ENCODE measurements at regions not wholly inside any gene's neighbourhood (a gene's known extent, or its start where the extent isn't known, plus 50 kb on each side); places are given as distances from the start of the nearest gene placed in this dataset.
"Not testable (repeated sequence)": the region's sequence is repeated elsewhere in the genome, so short reads cannot be mapped to it uniquely, and the experiment has no call there.

DNA sequence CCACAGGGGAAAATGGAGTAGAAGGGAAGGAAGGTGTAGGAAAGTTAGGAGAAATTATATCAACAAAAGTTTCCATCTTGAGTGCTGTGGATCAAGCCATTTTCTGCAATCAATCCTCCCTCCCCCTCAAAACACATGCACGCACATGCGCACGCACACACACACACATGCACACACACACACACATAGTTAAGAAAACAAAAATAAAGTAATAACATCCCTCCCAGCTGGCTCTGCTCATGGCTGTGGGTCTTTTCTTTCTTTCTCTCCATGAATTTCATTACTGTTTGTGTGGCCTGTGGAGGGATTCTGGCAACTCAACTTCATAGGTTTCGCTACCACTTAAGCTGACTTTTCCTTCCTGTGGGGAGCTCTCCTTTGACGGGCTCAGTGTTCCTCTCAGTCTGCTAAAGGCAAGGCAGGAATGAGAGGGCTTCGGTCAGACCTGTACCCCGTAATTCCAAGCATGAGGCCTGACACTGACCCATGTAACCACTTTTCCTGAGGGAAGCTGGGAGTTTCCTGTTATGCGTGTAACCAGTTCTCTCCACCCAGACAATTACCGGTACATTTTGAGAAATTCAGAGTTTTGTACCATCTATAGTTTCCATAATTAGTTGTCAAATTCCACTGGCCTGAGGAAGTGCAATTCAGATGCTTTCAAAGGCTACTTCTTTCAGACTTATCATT lies 79.8 kb downstream of the ZNF92 start:
- no peak for DNase-seq

DNA sequence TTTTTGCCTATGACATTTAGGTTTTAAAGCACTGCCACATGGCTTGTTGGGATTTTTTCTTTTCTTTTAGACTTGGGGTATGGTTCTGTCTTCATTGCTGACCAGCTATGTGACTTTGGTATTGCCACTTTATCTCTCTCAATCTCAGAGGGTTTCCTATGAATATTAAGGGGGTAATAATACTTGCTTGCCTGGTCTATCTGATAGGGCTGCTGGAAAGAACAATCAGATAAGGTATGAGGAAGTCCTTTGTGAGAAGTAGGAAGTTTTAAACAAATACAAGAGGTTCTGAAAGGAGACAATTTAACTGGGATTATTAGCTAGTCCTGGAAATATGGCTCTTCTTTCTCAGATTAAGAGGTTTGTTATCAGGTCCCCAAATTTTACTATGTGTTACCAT lies 80.8 kb downstream of the ZNF92 start:
- no peak for DNase-seq

DNA sequence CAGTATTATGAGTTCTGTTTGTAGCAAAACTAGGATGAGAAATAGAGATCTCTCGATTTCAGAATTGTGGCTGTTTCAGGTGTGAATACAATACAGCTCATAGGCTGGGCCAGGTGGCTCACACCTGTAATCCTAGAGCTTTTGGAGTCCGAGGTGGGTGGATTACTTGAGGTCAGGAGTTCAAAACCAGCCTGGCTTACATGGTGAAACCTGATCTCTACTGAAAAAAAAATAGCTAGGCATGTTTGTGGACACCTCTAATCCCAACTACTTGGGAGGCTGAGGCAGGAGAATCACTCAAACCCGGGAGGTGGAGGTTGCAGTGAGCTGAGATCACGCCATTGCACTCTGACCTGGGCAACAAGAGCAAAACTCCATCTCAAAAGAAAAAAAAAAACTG lies 81.4 kb downstream of the ZNF92 start:
- not testable (repeated sequence) for DNase-seq

DNA sequence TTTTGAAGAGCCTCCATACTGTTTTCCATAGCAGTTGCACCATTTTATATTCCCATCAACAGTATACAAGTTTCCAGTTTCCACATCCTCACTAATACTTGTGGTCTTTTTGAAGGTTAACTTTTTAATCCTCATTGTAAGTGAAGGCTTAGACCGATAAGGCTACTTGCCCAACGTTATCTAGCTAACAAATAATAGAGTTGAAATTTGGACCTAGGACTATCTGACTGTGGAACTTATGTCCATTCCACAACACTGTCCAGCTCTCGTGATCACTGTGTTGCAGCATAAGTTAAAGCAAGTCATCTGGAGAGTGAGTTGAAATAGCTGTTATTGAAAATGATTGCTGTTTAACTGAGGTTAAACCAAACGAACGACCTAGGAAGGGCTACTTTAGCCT lies 84.0 kb downstream of the ZNF92 start:
- no peak for DNase-seq

DNA sequence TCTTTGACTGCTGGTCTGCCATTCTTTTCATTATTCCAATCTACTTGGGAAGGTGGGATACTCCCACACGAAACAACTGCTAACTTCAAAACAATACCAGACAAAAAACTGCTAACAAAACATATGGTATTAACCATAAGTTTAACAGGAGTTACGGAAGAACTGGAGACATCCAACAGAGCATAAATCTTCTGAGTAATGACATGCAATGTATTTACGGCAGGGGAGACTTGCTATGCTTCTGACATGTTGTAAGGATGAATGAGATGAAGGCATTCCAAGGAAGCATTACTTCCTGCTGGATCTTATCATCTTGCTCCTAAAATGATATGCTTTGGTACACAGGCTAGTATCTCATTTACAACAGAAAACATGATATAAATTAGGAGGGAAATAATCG lies 85.8 kb downstream of the ZNF92 start:
- no peak for DNase-seq

DNA sequence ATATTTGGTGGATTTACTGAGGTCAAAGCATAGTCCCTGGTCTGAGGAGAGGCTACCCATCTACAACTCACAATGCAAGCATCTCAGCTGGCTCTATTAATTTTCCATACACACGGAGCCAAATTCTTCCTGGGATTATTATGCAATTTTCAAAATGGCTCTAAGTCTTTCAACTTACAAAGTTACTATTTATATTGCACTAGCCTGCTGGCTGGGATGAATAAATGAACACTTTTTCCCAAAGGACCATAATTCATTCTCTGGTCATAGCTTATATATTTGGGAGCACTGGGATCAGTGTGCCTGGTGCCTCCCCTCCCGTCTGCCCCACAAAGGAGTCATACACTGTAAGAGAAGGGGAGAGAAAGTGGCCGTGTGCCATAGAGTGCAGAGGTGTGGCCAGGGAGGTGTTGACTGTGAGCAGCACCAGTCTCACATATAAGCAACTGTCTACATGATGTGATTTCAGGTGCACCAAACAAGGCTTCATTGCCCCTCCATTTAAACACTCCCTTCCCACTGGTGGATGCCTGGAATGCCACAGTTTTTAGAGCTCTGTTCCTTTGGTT lies 88.6 kb downstream of the ZNF92 start:
- no peak for DNase-seq

DNA sequence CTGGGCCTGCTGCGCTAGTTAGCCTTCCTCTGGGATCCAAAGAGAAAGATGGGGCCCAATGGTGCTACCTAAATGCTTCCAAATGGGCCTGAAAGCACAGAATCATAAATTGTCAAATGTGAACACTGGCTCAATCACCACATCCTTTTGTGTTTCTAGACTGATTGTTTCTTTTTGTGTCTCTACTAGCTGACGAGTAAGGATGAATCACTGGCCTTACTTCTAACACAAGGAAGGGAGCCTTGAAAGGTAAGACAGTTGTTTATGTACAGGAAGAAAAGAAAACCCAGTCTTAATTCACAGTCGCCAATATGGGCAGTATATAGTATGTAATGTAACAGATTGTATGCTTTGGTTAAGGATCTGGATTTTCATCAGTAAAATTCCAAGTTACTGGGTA lies 89.5 kb downstream of the ZNF92 start:
- no peak for DNase-seq

DNA sequence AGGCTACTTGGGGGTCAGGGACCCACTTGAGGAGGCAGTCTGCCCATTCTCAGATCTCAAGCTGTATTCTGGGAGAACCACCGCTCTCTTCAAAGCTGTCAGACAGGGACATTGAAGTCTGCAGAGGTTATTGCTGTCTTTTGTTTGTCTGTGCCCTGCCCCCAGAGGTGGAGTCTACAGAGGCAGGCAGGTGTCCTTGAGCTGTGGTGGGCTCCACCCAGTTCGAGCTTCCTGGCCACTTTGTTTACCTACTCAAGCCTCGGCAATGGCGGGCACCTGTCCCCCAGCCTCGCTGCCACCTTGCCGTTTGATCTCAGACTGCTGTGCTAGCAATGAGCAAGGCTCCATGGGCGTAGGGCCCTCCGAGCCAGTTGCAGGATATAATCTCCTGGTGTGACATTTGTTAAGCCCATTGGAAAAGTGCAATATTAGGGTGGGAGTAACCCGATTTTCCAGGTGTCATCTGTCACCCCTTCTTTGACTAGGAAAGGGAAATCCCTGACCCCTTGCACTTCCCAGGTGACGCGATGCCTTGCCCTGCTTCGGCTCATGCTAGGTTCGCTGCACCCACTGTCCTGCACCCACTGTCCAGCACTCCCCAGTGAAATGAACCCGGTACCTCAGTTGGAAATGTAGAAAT lies 96.4 kb downstream of the ZNF92 start:
- not testable (repeated sequence) for DNase-seq

DNA sequence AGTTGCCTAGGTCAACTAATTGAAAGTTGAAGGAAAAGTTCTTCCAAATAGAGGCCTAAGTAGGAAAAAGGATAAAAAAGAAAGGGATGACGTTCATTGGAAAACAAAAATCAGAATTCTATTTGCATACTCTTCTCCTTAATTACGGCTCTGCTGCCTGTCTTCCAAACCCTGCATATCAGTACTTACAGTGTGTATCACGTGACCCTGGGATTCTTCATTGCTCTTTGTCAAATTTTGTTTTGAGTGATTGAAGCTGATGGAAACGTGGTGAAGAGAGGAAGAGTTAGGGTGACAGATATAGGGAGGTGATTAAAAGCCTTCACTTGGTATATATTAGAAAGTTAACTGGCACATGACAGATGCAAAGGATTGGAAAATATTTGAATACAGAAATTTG lies 97.9 kb downstream of the ZNF92 start:
- no peak for DNase-seq

DNA sequence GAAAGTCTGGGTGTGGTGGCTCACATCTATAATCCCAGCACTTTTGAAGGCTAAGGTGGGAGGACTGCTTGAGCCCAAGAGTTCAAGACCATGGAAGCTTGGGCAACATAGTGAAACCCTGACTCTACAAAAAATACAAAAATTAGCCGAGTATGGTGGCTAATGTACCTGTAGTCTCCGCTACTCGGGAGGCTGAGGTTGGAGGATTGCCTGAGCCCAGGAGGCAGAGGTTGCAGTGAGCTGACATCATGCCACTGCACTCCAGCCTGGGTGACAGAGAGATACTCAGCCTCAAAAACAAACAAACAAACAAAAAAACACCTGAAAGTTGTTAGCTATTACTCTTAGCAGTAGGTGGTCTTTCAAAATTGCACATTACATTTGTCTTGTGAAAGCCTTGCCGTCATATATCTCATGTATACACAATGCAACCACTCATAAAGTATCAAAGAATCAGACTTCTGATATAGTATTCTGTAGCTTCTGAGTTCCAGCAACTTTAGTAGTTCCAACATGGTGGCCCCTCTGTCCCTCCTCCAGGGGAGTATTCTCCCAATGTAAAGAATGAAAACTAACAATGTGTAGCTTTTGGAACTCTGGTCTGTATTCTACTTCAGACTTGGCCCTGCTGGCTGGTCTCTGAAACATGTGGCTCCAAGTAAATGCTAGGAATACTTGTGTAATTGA lies 101.5 kb downstream of the ZNF92 start:
- no peak for DNase-seq

DNA sequence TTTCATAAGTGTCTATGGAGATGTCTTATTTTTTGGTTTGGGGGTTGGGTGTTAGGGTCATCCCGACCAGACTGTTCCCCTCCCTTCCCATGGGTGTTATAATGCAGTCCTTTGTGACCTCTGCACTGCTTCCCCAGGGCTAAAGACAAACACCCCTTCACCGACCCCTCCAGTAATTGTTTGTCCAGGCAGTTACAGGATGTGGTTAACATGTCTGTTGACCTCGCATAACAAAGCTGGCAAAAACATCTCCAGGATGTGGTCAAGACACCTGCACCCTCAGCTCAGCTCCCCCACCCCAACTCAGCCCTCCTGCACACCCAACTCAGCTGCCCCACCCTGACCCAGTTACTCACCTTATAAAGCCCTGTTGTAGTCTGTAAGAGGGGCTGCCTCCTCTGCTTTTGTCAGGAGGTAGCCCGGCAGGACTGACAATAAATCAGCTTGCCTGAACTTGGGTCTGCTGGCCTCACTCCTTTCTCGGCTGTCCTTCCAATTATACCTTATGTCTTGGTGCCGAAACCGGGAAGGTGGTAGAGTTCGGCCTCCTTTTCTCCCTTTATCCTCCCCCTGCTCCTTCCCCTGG lies 102.2 kb downstream of the ZNF92 start:
- DNase-seq: no peak

DNA sequence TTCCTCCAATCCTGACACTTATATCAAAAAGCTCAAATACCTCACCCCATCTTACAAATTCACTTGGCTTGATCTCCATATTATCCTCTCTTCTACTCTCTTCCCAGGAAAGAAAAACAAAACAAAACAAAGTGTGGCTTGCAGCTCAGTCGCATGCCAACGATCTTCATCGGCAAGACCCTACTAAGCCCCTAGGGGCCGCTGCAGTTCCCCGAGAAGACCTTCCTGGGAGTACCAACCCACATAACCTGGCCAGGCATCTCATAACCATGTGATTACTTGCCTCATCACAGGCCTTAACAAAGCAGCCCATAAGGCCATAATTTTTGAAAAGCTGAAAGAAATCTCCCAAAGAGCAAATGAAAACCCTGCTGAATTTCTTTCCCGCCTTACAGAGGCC lies 103.7 kb downstream of the ZNF92 start:
- DNase-seq: no peak

DNA sequence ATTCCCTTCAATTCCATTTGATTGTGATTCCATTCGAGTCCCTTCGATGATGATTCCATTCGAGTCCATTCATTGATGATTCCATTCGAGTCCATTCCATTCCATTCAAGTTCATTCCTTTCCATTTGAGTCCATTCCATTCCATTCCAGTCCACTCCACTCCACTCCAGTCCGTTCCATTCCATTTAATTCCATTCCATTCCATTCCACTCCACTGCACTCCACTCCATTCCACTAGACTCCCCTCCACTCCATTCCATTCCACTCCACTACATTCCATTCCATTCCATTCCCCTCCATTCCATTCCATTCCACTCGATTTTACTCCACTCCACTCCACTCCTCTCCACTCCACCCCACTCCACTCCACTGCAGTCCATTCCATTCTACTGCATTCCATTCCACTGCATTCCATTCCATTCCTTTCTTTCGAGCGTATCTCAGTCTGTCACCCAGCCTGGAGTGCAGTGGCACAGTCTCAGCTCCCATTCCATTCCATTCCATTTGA lies 115.7 kb downstream of the ZNF92 start:
- DNase-seq: no peak

DNA sequence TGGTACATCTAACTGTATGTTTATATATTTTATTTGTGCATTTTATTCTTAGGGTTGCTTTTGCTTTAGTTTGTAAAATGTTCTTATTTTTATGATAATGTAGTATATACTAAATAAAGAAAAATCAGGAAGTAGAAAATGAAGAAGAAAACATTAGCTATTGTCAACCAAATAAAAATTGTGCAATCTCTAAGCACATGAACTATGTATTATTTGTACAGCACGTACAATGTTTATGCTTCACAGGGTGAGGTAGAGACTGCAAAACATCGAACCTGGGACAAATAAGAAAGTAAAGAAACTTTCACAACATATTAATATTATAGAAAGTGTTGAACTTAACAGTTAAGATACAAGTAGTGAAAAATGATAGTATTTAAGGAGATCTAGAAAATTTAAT lies 123.0 kb downstream of the ZNF92 start:
- not testable (repeated sequence) for DNase-seq

DNA sequence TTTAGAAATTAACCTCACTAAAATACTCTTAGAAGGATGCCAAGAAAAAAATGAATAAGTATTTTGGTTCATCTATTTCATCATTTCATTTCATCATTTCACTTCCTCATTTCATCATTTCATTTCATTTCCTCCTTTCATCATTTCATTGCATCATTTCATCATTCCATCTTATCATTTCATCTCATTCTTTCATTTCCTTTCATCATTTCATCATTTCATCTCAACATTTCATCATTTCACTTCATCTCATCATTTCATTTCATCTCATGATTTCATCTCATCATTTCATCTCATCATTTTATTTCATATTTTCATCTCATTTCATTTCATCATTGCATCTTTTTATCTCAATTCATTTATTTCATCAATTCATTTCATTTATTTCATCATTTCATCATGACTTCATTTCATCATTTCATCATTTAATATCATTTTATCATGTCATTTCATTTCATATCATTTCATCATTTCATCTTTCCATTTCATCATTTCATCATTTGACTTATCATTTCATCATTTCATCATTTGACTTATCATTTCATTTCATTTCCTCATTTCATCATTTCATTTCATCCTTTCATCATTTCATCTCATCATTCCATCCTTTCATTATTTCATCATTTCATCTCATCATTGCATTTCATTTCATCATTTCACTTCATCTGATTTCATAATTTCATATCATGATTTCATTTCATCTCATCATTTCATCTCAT lies 129.9 kb downstream of the ZNF92 start:
- DNase-seq: no peak

DNA sequence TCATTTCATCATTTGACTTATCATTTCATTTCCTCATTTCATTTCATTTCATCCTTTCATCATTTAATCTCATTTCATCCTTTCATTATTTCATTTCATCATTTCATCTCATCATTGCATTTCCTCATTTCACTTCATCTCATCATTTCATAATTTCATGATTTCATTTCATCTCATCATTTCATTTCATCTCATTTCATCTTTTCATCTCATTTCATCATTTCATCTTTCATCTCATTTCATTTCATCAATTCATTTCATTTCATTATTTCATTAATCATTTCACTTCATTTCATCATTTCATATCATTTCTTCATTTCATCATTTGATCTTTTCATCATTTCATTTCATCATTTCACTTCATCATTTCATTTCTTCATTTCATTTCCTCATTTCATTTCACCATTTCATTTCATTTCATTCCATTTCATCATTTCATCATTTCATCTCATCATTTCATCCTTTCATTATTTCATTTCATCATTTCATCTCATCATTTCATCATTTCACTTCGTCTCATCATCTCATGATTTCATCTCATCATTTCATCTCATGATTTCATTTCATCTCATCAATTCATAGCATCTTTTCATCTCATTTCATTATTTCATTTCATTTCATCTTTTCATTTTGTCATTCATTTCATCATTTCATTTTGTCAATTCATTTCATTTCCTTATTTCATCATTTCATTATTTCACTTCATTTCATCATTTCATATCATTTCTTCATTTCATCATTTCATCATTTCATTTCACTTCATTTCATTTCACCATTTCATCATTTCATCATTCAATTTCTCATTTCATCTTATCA lies 131.1 kb downstream of the ZNF92 start:
- DNase-seq: not testable (repeated sequence)

DNA sequence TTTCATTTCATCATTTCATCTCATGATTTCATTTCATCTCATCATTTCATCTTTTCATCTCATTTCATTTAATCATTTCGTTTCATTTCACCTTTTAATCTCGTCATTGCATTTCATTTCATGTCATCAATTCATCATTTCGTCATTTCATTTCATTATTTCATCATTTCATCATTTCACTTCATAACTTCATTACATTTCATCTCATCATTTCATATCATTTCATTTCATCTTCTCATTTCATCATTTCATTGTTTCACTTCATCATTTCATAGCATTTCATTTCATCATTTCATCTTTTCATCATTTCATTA lies 131.6 kb downstream of the ZNF92 start:
- not testable (repeated sequence) for DNase-seq

DNA sequence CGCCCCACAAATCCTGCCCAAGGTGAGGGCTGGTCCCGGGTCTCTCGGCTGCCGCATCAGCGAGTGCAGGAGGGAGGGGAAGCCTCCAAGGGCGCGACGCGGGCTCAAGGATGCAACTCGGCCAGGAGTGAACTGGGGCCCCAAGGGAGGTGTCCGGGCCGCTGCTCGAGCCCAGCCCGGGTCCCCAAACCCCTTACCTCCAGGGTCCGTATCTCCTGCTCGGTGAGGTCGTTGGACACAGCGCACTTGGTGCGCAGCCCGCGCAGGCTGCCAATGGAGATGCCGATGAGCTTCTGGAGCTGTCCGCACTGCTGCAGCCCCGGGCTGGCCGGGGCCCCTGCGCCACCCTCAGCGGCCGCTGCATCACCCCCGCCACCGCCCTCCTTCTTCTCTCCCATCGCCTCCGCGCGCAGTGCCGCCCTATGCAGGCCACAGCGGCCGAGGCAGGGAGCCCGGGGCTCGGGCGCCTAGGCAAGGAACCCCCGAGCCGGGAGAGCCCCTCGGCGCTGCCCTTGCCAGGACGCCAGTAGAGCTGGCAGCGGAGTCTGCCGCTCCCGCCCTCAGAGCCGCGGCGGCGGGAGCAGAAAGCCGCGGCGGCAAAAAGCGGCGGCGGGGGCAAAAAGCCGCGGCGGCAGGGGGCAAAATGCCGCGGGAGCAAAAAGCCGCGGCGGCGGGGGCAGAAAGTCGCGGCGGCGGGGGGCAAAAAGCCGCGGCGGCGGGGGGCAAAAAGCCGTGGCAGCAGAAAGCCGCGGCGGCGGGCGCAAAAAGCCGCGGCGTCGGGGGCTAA lies 135.1 kb downstream of the ZNF92 start:
- peak; percentile 12 for DNase-seq

DNA sequence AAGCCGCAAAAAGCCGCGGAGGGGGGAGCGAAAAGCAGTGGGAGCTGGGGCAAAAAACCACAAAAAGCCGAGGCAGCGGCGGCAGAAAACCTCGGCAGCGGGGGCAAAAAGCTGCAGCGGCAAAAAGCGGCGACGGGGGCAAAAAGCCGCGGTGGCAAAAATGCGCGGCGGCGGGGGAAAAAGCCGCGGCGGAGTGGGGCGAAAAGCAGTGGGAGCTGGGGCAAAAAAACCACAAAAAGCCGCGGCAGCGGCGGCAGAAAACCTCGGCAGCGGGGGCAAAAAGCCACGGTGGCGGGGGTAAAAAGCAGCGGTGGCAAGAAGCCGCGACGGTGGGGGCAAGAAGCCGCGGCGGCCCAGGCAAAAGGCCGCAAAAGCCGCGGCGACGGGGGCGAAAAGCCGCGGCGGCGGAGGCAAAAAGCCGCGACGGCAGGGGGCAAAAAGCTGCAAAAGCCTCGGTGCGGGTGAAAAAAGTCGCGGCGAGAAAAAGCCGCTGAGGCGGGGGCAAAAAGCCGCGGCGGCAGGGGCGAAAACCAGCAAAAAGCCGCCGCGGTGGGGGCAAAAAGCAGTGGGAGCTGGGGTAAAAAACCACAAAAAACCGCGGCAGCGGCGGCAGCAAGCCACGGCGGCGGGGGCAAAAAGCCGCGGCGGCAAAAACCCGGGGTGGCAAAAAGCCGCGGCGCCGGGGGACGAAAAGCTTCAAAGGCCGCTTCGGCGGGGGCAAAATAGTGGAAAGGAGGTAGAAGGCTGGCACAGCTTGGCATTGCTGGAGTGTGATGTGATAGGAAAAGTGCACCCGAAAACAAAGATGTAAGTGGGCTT lies 135.9 kb downstream of the ZNF92 start:
- peak; percentile 11 for DNase-seq

DNA sequence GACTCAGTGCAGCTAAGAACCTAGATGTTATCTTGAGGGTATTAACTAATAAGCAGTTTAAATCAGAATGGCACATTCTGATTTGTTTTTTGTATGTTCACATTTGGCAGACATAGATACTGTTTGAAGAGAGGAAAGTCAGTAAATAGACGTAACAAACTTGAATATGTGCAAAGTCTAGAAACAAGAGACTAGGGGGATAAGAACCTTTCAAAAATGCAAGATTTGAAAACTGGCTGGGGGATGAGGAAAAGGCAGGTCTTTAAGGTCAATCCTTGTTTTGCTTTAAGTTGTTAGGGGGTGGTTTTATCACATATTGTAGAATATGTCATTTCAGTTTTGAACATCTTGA lies 136.5 kb downstream of the ZNF92 start:
- DNase-seq: not testable (repeated sequence)
